Keratinocyte (primary cell): ENCODE measurements at regions not wholly inside any gene's neighbourhood (a gene's known extent, or its start where the extent isn't known, plus 50 kb on each side); places are given as distances from the start of the nearest gene placed in this dataset.

Experiments
- DNase-seq: peaks from one replicate; pipeline ENCODE4 v3.0.0-alpha.2; 2011; ENCODE audit warnings: low read depth, missing footprints, low spot score
- FAIRE-seq: peaks from 2 replicates; lab custom pipeline; 2011; peaks lifted over from hg19 to GRCh38; lab: Jason Lieb, UNC
- H2AFZ ChIP-seq: 2 replicates; pipeline ENCODE4 v1.6.0; 2012; ENCODE audit warnings: low read length, control low read depth, inconsistent platforms; ENCODE audit not compliant: control insufficient read depth
- H3K27ac ChIP-seq: 2 replicates; pipeline ENCODE4 v1.5.1; 2011; ENCODE audit warnings: low read length; ENCODE audit not compliant: control insufficient read depth, insufficient read depth
- H3K27me3 ChIP-seq: 3 replicates; pipeline ENCODE4 v1.6.0; 2011; ENCODE audit warnings: low read length; ENCODE audit not compliant: control insufficient read depth, insufficient read depth; ENCODE audit errors: extremely low read depth
- H3K36me3 ChIP-seq, 2 experiments: 2 replicates in 1 of 2; 3 replicates in 1 of 2; pipeline ENCODE4 v1.5.1; 2011; ENCODE audit warnings: low read length in 2 of 2, mild to moderate bottlenecking in 1 of 2; ENCODE audit not compliant: control insufficient read depth in 2 of 2, insufficient read depth in 2 of 2; ENCODE audit errors: extremely low read depth in 1 of 2
- H3K4me1 ChIP-seq: 3 replicates; pipeline ENCODE4 v1.5.1; 2011; ENCODE audit warnings: low read length; ENCODE audit not compliant: control insufficient read depth, insufficient read depth; ENCODE audit errors: extremely low read depth
- H3K4me2 ChIP-seq: 3 replicates; pipeline ENCODE4 v1.6.0; 2011; ENCODE audit warnings: low read depth, low read length; ENCODE audit not compliant: control insufficient read depth, insufficient read depth; ENCODE audit errors: extremely low read depth
- H3K4me3 ChIP-seq, 3 experiments: fragments of 200-600 bp in 1 of 3; sonication (generic) in 1 of 3; 2 replicates in 2 of 3; 3 replicates in 1 of 3; pipeline ENCODE4 v1.5.1; 2011 to 2016; ENCODE audit warnings: low read length in 3 of 3, mild to moderate bottlenecking in 3 of 3, control low read depth in 2 of 3, inconsistent platforms in 1 of 3, low read depth in 1 of 3, mixed read lengths in 1 of 3, mixed run types in 1 of 3, moderate library complexity in 1 of 3; ENCODE audit not compliant: control insufficient read depth in 2 of 3, insufficient read depth in 2 of 3; ENCODE audit errors: extremely low read depth in 1 of 3
- H3K79me2 ChIP-seq: 2 replicates; pipeline ENCODE4 v1.6.0; 2012; ENCODE audit warnings: low read length; ENCODE audit not compliant: control insufficient read depth, insufficient read depth
- H3K9ac ChIP-seq: 3 replicates; pipeline ENCODE4 v1.6.0; 2011; ENCODE audit warnings: low read length; ENCODE audit not compliant: control insufficient read depth, insufficient read depth; ENCODE audit errors: extremely low read depth
- H3K9me1 ChIP-seq: 3 replicates; pipeline ENCODE4 v1.6.0; 2011; ENCODE audit warnings: low read length; ENCODE audit not compliant: control insufficient read depth, insufficient read depth; ENCODE audit errors: extremely low read depth
- H3K9me3 ChIP-seq: 2 replicates; pipeline ENCODE4 v1.5.1; 2012; ENCODE audit warnings: low read depth, low read length; ENCODE audit not compliant: control insufficient read depth
- H4K20me1 ChIP-seq: 3 replicates; pipeline ENCODE4 v1.6.0; 2011; ENCODE audit warnings: low read length; ENCODE audit not compliant: control insufficient read depth, insufficient read depth; ENCODE audit errors: extremely low read depth
- CTCF ChIP-seq, 3 experiments: IDR thresholded peaks in 1 of 3; conservative IDR thresholded peaks in 1 of 3; optimal IDR thresholded peaks in 1 of 3; 2 replicates in 2 of 3; 3 replicates in 1 of 3; pipeline versions ENCODE3 to v1.5.1; 2011; ENCODE audit warnings: low read length in 3 of 3, mild to moderate bottlenecking in 3 of 3, moderate library complexity in 2 of 3, control low read depth in 1 of 3, inconsistent platforms in 1 of 3; ENCODE audit not compliant: insufficient read depth in 2 of 3; ENCODE audit errors: extremely low read depth in 1 of 3
- EZH2 ChIP-seq: IDR thresholded peaks from one replicate; pipeline ENCODE4 v1.6.1; 2012; ENCODE audit warnings: inconsistent platforms, mild to moderate bottlenecking, low read length, moderate library complexity
- dilution Hi-C: fragments of 300-500 bp; cut with MboI; formaldehyde crosslinking; loops from one replicate; pipeline ENCODE4 v1.7.0; 2020; ENCODE audit warnings: low sequenced_read_pairs; ENCODE audit not compliant: extremely low pct_ligation_motif_present

GRCh38 chr20:52592567-52592966 is 379.6 kb upstream of the TSHZ2 start:
- FAIRE-seq: no peak
- H4K20me1 ChIP-seq: no peaks in the 10 kb centered on the region
- H3K36me3 ChIP-seq: no peaks in the 10 kb centered on the region
- no peak overlapping the region for H2AFZ ChIP-seq
- no peak overlapping the region for H3K4me2 ChIP-seq
- H3K79me2 ChIP-seq: no peaks in the 10 kb centered on the region
- no peak for TF ChIP-seq CTCF (optimal IDR thresholded peaks at IDR 0.05 in 1 of 3, IDR thresholded peaks at IDR 0.05 in 1 of 3, conservative IDR thresholded peaks at IDR 0.05 in 1 of 3; ENCODE audit: extremely low read depth in 1 of 3, insufficient read depth in 2 of 3, low read length in 3 of 3)
- TF ChIP-seq EZH2: no peak
- dilution Hi-C loops: no loop called here
- H3K27me3 ChIP-seq: no peaks in the 10 kb centered on the region
- no peaks in the 10 kb centered on the region for H3K9me1 ChIP-seq
- H3K27ac ChIP-seq: no peak overlapping the region
- H3K4me1 ChIP-seq: no peaks in the 10 kb centered on the region
- no peaks in the 10 kb centered on the region for H3K9me3 ChIP-seq
- H3K4me3 ChIP-seq: no peak overlapping the region
- H3K9ac ChIP-seq: no peak overlapping the region
- no peak for DNase-seq

- TF ChIP-seq CTCF (optimal IDR thresholded peaks at IDR 0.05 in 1 of 3, IDR thresholded peaks at IDR 0.05 in 1 of 3, conservative IDR thresholded peaks at IDR 0.05 in 1 of 3; ENCODE audit: extremely low read depth in 1 of 3, insufficient read depth in 2 of 3, low read length in 3 of 3) (no peak), EZH2 (no peak)
- no peaks in the 10 kb centered on the region for H3K9me3 ChIP-seq
- H2AFZ ChIP-seq: no peak overlapping the region
- dilution Hi-C loops: no loop called here
- no peak overlapping the region for H3K27ac ChIP-seq
- H3K4me2 ChIP-seq: no peak overlapping the region
- no peak overlapping the region for H3K9ac ChIP-seq
- FAIRE-seq: no peak
- no peaks in the 10 kb centered on the region for H3K9me1 ChIP-seq
- no peaks in the 10 kb centered on the region for H4K20me1 ChIP-seq
- no peaks in the 10 kb centered on the region for H3K79me2 ChIP-seq
- no peak for DNase-seq
- H3K4me1 ChIP-seq: no peaks in the 10 kb centered on the region
- H3K27me3 ChIP-seq: no peaks in the 10 kb centered on the region
- no peak overlapping the region for H3K4me3 ChIP-seq
- H3K36me3 ChIP-seq: no peaks in the 10 kb centered on the region
These were observed 382.1 kb upstream of the TSHZ2 start for GRCh38 chr20:52590100-52590499.
